BJ (cell line): ENCODE measurements at regions not wholly inside any gene's neighbourhood (a gene's known extent, or its start where the extent isn't known, plus 50 kb on each side); places are given as distances from the start of the nearest gene placed in this dataset.

Source experiments
- CTCF ChIA-PET: fragments of 350-600 bp; formaldehyde crosslinking; extraction: SDS; loops from one replicate; lab custom pipeline; 2021; ENCODE audit warnings: antibody characterized with exemption, inconsistent platforms; lab: Yijun Ruan, JAX
- POLR2A ChIA-PET: fragments of 300-600 bp; sonication (Branson Sonifier 250); formaldehyde crosslinking; extraction: SDS; loops from one replicate; lab custom pipeline; 2021; ENCODE audit warnings: antibody characterized with exemption; lab: Charles Lee
- DNase-seq: peaks from one replicate; pipeline ENCODE4 v3.0.0-alpha.2; 2011; ENCODE audit warnings: low read depth
- H3K27me3 ChIP-seq: 2 replicates; pipeline ENCODE4 v1.6.0; 2011; ENCODE audit warnings: low read length; ENCODE audit not compliant: control insufficient read depth, insufficient read depth
- H3K36me3 ChIP-seq: 2 replicates; pipeline ENCODE4 v1.5.1; 2011; ENCODE audit warnings: low read length; ENCODE audit not compliant: control insufficient read depth, insufficient read depth
- H3K4me3 ChIP-seq: 2 replicates; pipeline ENCODE4 v1.5.1; 2011; ENCODE audit warnings: low read depth, mild to moderate bottlenecking, control low read depth, low read length
- CTCF ChIP-seq: IDR thresholded peaks from 2 replicates; pipeline ENCODE4 v1.5.1; 2011; ENCODE audit warnings: low read depth, mild to moderate bottlenecking, control low read depth, inconsistent platforms, low read length, moderate library complexity; ENCODE audit not compliant: insufficient read depth

- ChIA-PET POLR2A (no interaction called here), CTCF (no interaction called here)
- Histone ChIP-seq H3K4me3 (no peak overlapping the region), H3K27me3 (peaks cover 1% of the 10 kb centered on the region; the same call in 1 of the 2 replicates), H3K36me3 (no peaks in the 10 kb centered on the region)
- no peak for TF ChIP-seq CTCF
- no peak for DNase-seq
Measured at GRCh38 chr6:154605178-154605881, 94.8 kb upstream of the CNKSR3 start.

- CTCF ChIA-PET, result no interaction called here
- POLR2A ChIA-PET, result no interaction called here
- Histone ChIP-seq H3K36me3 (no peaks in the 10 kb centered on the region), H3K27me3 (peaks cover 1% of the 10 kb centered on the region; the same call in 1 of the 2 replicates), H3K4me3 (no peak overlapping the region)
- no peak for DNase-seq
- no peak for TF ChIP-seq CTCF
Measured at GRCh38 chr6:154605882-154606370, 95.4 kb upstream of the CNKSR3 start.

- POLR2A ChIA-PET, result no interaction called here
- no peaks in the 10 kb centered on the region for H3K36me3 ChIP-seq
- no peak for TF ChIP-seq CTCF
- no peak overlapping the region for H3K4me3 ChIP-seq
- peaks cover 1% of the 10 kb centered on the region; the same call in 1 of the 2 replicates for H3K27me3 ChIP-seq
- CTCF ChIA-PET, result no interaction called here
- DNase-seq, result no peak
Measured at GRCh38 chr6:154606457-154606856, 96.0 kb upstream of the CNKSR3 start.

- ChIA-PET CTCF (no interaction called here), POLR2A (no interaction called here)
- H3K4me3 ChIP-seq, result no peak overlapping the region
- no peaks in the 10 kb centered on the region for H3K36me3 ChIP-seq
- H3K27me3 ChIP-seq, result peaks cover 1% of the 10 kb centered on the region; the same call in 1 of the 2 replicates
- no peak for TF ChIP-seq CTCF
- no peak for DNase-seq
Measured at GRCh38 chr6:154606860-154607259, 96.4 kb upstream of the CNKSR3 start.

- CTCF ChIA-PET, result no interaction called here
- Histone ChIP-seq H3K27me3 (no peaks in the 10 kb centered on the region), H3K4me3 (no peak overlapping the region), H3K36me3 (no peaks in the 10 kb centered on the region)
- no peak for DNase-seq
- POLR2A ChIA-PET, result no interaction called here
- TF ChIP-seq CTCF, result no peak
Measured at GRCh38 chr6:154611241-154611640, 100.8 kb upstream of the CNKSR3 start.
